LNCaP clone FGC (cell line): ENCODE measurements at regions not wholly inside any gene's neighbourhood (a gene's known extent, or its start where the extent isn't known, plus 50 kb on each side); places are given as distances from the start of the nearest gene placed in this dataset.

Source experiments
- DNase-seq: peaks from one replicate; pipeline ENCODE4 v3.0.0-alpha.2; 2011; ENCODE audit warnings: low read depth
- H3K4me3 ChIP-seq: 2 replicates; pipeline ENCODE4 v1.5.1; 2011; ENCODE audit warnings: mild to moderate bottlenecking, low read depth, low read length, control low read depth
- CTCF ChIP-seq: IDR thresholded peaks from 2 replicates; pipeline ENCODE4 v1.5.1; 2012; ENCODE audit warnings: mild to moderate bottlenecking; ENCODE audit not compliant: control insufficient read depth, insufficient read depth; ENCODE audit errors: extremely low read depth

GRCh38 chr5:23614422-23614821, 107.0 kb downstream of the PRDM9 start:
- TF ChIP-seq CTCF, result peak; percentile 28; the same call in 1 of the 2 replicates
- no peak for DNase-seq
- no peak overlapping the region for H3K4me3 ChIP-seq

GRCh38 chr5:23626961-23627360, 119.6 kb downstream of the PRDM9 start:
- no peak for TF ChIP-seq CTCF
- H3K4me3 ChIP-seq, result no peak overlapping the region
- DNase-seq, result no peak

GRCh38 chr5:23627976-23628375, 120.6 kb downstream of the PRDM9 start:
- no peak for TF ChIP-seq CTCF
- no peak for DNase-seq

GRCh38 chr5:23629396-23629795, 122.0 kb downstream of the PRDM9 start:
- no peak for DNase-seq
- no peak for TF ChIP-seq CTCF
- no peak overlapping the region for H3K4me3 ChIP-seq

More at GRCh38 chr5:23627976-23628375, 120.6 kb downstream of the PRDM9 start:
- no peak overlapping the region for H3K4me3 ChIP-seq

- no peak for DNase-seq
- H3K4me3 ChIP-seq, result no peak overlapping the region
- TF ChIP-seq CTCF, result no peak
Measured at GRCh38 chr5:23631302-23632045, 124.1 kb downstream of the PRDM9 start.

GRCh38 chr5:23635938-23636337, 128.5 kb downstream of the PRDM9 start:
- TF ChIP-seq CTCF, result no peak
- no peak overlapping the region for H3K4me3 ChIP-seq
- DNase-seq, result no peak

GRCh38 chr5:23639326-23639725, 131.9 kb downstream of the PRDM9 start:
- DNase-seq, result no peak
- no peak for TF ChIP-seq CTCF
- no peak overlapping the region for H3K4me3 ChIP-seq
